Endothelial cell (in vitro differentiated cells): ENCODE measurements at regions not wholly inside any gene's neighbourhood (a gene's known extent, or its start where the extent isn't known, plus 50 kb on each side); places are given as distances from the start of the nearest gene placed in this dataset.

ENCODE experiments used
- DNase-seq: peaks from one replicate; pipeline ENCODE4 v3.0.0; 2021; ENCODE audit warnings: low spot score
- H3K27ac Mint-ChIP-seq: one replicate; pipeline ENCODE4 v1.8.0; 2021; ENCODE audit warnings: mixed read lengths, inconsistent platforms; ENCODE audit not compliant: unreplicated experiment
- H3K27me3 Mint-ChIP-seq: one replicate; pipeline ENCODE4 v1.8.0; 2021; ENCODE audit warnings: mild to moderate bottlenecking, moderate library complexity, mixed read lengths, inconsistent platforms; ENCODE audit not compliant: unreplicated experiment
- H3K36me3 Mint-ChIP-seq: one replicate; pipeline ENCODE4 v1.8.0; 2021; ENCODE audit warnings: mild to moderate bottlenecking, low read depth, mixed read lengths, inconsistent platforms; ENCODE audit not compliant: unreplicated experiment
- H3K4me1 Mint-ChIP-seq: one replicate; pipeline ENCODE4 v1.8.0; 2021; ENCODE audit warnings: mild to moderate bottlenecking, mixed read lengths, inconsistent platforms; ENCODE audit not compliant: unreplicated experiment
- H3K4me3 Mint-ChIP-seq: one replicate; pipeline ENCODE4 v1.8.0; 2021; ENCODE audit warnings: mild to moderate bottlenecking, mixed read lengths, inconsistent platforms; ENCODE audit not compliant: unreplicated experiment
- H3K9me3 Mint-ChIP-seq: one replicate; pipeline ENCODE4 v1.8.0; 2021; ENCODE audit warnings: mixed read lengths, inconsistent platforms; ENCODE audit not compliant: unreplicated experiment
- TF ChIP-seq, protein P1 (sequence below): fragments of 200-600 bp; sonication (generic); IDR thresholded peaks from one replicate; pipeline ENCODE4 v1.5.0; 2021; ENCODE audit warnings: antibody characterized with exemption; ENCODE audit not compliant: unreplicated experiment

- TF ChIP-seq, protein P1, sequence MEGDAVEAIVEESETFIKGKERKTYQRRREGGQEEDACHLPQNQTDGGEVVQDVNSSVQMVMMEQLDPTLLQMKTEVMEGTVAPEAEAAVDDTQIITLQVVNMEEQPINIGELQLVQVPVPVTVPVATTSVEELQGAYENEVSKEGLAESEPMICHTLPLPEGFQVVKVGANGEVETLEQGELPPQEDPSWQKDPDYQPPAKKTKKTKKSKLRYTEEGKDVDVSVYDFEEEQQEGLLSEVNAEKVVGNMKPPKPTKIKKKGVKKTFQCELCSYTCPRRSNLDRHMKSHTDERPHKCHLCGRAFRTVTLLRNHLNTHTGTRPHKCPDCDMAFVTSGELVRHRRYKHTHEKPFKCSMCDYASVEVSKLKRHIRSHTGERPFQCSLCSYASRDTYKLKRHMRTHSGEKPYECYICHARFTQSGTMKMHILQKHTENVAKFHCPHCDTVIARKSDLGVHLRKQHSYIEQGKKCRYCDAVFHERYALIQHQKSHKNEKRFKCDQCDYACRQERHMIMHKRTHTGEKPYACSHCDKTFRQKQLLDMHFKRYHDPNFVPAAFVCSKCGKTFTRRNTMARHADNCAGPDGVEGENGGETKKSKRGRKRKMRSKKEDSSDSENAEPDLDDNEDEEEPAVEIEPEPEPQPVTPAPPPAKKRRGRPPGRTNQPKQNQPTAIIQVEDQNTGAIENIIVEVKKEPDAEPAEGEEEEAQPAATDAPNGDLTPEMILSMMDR = no peak
- Mint-ChIP-seq H3K9me3 (no peaks in the 10 kb centered on the region), H3K36me3 (no peaks in the 10 kb centered on the region), H3K4me3 (no peak overlapping the region), H3K27ac (no peak overlapping the region), H3K27me3 (peaks cover 1% of the 10 kb centered on the region), H3K4me1 (no peaks in the 10 kb centered on the region)
- no peak for DNase-seq
Observed at GRCh38 chr12:90250042-90250441, 541.4 kb upstream of the ATP2B1 start.

DNA sequence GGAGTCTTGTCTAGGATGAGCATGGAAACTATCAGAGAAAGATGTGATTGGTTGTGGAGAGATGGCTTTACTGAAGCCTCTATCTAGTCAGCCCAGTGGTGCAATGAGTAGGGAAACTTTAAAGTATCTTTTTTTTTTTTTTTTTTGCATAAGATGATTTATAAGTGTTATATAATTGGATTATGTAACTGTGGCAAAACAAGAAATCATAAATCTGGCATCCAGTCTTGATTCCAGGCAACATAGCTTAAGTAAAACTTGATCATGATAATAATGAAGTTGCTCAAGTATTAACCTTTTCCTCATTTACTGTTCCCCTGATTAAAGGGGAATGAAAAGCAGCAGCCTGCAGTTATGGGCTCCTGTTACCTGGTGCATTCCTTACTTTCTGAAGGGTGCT lies 538.0 kb upstream of the ATP2B1 start:
- H3K4me1 Mint-ChIP-seq = no peaks in the 10 kb centered on the region
- no peaks in the 10 kb centered on the region for H3K9me3 Mint-ChIP-seq
- no peak for DNase-seq
- H3K27ac Mint-ChIP-seq = no peak overlapping the region
- peaks cover 1% of the 10 kb centered on the region for H3K27me3 Mint-ChIP-seq
- H3K4me3 Mint-ChIP-seq = no peak overlapping the region
- TF ChIP-seq, protein P1 = no peak
- H3K36me3 Mint-ChIP-seq = no peaks in the 10 kb centered on the region

GRCh38 chr12:90245391-90245790 lies 536.8 kb upstream of the ATP2B1 start:
- Mint-ChIP-seq H3K27ac (no peak overlapping the region), H3K36me3 (no peaks in the 10 kb centered on the region), H3K4me1 (no peaks in the 10 kb centered on the region), H3K9me3 (no peaks in the 10 kb centered on the region), H3K27me3 (peaks cover 1% of the 10 kb centered on the region), H3K4me3 (no peak overlapping the region)
- no peak for DNase-seq
- TF ChIP-seq, protein P1 = no peak

DNA sequence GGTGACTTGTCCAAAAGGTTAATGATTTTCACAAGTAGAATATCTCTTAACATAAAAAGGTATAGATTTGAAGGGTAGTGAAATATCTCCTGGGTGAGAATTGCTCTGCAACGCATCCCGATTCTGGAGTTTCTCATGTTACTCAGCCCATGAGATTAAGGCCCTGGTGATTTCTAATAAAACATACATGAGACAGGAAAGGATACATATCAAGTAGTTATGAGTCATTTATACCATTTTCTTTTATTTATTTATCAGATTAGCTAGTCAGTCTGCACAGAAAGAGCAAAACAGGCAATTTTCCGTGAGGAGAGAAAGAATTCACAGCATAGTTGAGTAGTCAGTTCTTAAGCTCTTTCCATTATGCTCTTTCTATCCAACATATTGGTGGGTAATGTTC lies 535.6 kb upstream of the ATP2B1 start:
- no peak overlapping the region for H3K27ac Mint-ChIP-seq
- no peaks in the 10 kb centered on the region for H3K4me1 Mint-ChIP-seq
- DNase-seq = no peak
- H3K9me3 Mint-ChIP-seq = no peaks in the 10 kb centered on the region
- no peak overlapping the region for H3K4me3 Mint-ChIP-seq
- no peaks in the 10 kb centered on the region for H3K36me3 Mint-ChIP-seq
- TF ChIP-seq, protein P1 = no peak
- H3K27me3 Mint-ChIP-seq = peaks cover 1% of the 10 kb centered on the region

- no peaks in the 10 kb centered on the region for H3K9me3 Mint-ChIP-seq
- no peak overlapping the region for H3K4me3 Mint-ChIP-seq
- peaks cover 1% of the 10 kb centered on the region for H3K27me3 Mint-ChIP-seq
- no peaks in the 10 kb centered on the region for H3K4me1 Mint-ChIP-seq
- DNase-seq = no peak
- no peaks in the 10 kb centered on the region for H3K36me3 Mint-ChIP-seq
- TF ChIP-seq, protein P1 = no peak
- H3K27ac Mint-ChIP-seq = no peak overlapping the region
Observed at GRCh38 chr12:90243211-90243610, 534.6 kb upstream of the ATP2B1 start.
